GM23338 (cell line): ENCODE measurements at regions not wholly inside any gene's neighbourhood (a gene's known extent, or its start where the extent isn't known, plus 50 kb on each side); places are given as distances from the start of the nearest gene placed in this dataset.

Source experiments
- ATAC-seq: fragments of 200-7000 bp; cut with Tn5 transposase; 3 replicates; pipeline ENCODE4 v1.9.1; 2020
- DNase-seq: peaks from one replicate; pipeline ENCODE4 v3.0.0-alpha.2; 2015; ENCODE audit warnings: low spot score
- H2AFZ ChIP-seq: fragments of 200-600 bp; sonication (generic); 2 replicates; pipeline ENCODE4 v1.8.0; 2016; ENCODE audit warnings: antibody characterized with exemption, mild to moderate bottlenecking, moderate library complexity
- H3F3A ChIP-seq: fragments of 200-600 bp; sonication (generic); replicated peaks from 2 replicates; pipeline ENCODE4 v1.8.0; 2017; ENCODE audit warnings: antibody characterized with exemption, mixed run types, low read depth
- H3K27ac ChIP-seq: fragments of 200-600 bp; sonication (generic); 2 replicates; pipeline ENCODE4 v1.6.1; 2016; ENCODE audit warnings: low read depth
- H3K27me3 ChIP-seq: fragments of 200-600 bp; sonication (generic); 2 replicates; pipeline ENCODE4 v1.8.0; 2016; ENCODE audit warnings: mild to moderate bottlenecking, mixed run types, moderate library complexity; ENCODE audit not compliant: insufficient read depth
- H3K36me3 ChIP-seq: fragments of 200-600 bp; sonication (generic); 2 replicates; pipeline ENCODE4 v1.8.0; 2016; ENCODE audit warnings: mild to moderate bottlenecking; ENCODE audit not compliant: insufficient read depth
- H3K4me1 ChIP-seq: fragments of 200-600 bp; sonication (generic); 2 replicates; pipeline ENCODE4 v1.8.0; 2016; ENCODE audit warnings: mild to moderate bottlenecking, moderate library complexity; ENCODE audit not compliant: insufficient read depth
- H3K4me2 ChIP-seq: fragments of 200-600 bp; sonication (generic); 2 replicates; pipeline ENCODE4 v1.7.1; 2017; ENCODE audit warnings: mixed run types
- H3K4me3 ChIP-seq: fragments of 200-600 bp; sonication (generic); 2 replicates; pipeline ENCODE4 v1.6.1; 2016; ENCODE audit warnings: mixed run types
- H3K79me2 ChIP-seq: fragments of 200-600 bp; sonication (generic); replicated peaks from 2 replicates; pipeline ENCODE4 v1.8.0; 2017; ENCODE audit warnings: mild to moderate bottlenecking; ENCODE audit not compliant: insufficient read depth
- H3K9me2 ChIP-seq: fragments of 200-600 bp; sonication (generic); 2 replicates; pipeline ENCODE4 v1.8.0; 2017; ENCODE audit not compliant: insufficient read depth
- H4K20me1 ChIP-seq: fragments of 200-600 bp; sonication (generic); replicated peaks from 2 replicates; pipeline ENCODE4 v1.8.0; 2017; ENCODE audit warnings: mild to moderate bottlenecking; ENCODE audit not compliant: insufficient read depth
- H3K27ac Mint-ChIP-seq: 2 replicates; pipeline ENCODE4 v1.8.0; 2020; ENCODE audit warnings: inconsistent platforms, mild to moderate bottlenecking, moderate library complexity, mixed read lengths
- H3K27me3 Mint-ChIP-seq: 3 replicates; pipeline ENCODE4 v1.8.0; 2022; ENCODE audit warnings: low read depth, mild to moderate bottlenecking, moderate library complexity, mixed read lengths, inconsistent platforms; ENCODE audit not compliant: insufficient read depth, poor library complexity
- H3K36me3 Mint-ChIP-seq: 3 replicates; pipeline ENCODE4 v1.8.0; 2021; ENCODE audit warnings: low read depth, mild to moderate bottlenecking, inconsistent platforms, moderate library complexity, mixed read lengths
- H3K4me1 Mint-ChIP-seq: 3 replicates; pipeline ENCODE4 v1.8.0; 2020; ENCODE audit warnings: mild to moderate bottlenecking, inconsistent platforms, mixed read lengths
- H3K4me3 Mint-ChIP-seq: 3 replicates; pipeline ENCODE4 v1.8.0; 2021; ENCODE audit warnings: moderate library complexity, mild to moderate bottlenecking, inconsistent platforms, mixed read lengths
- H3K9me3 Mint-ChIP-seq: 3 replicates; pipeline ENCODE4 v1.8.0; 2020; ENCODE audit warnings: moderate library complexity, mild to moderate bottlenecking, inconsistent platforms, mixed read lengths
- CREB1 ChIP-seq: fragments of 250-450 bp; sonication (Bioruptor Pico); IDR thresholded peaks from 2 replicates; pipeline ENCODE4 v1.5.0; 2020; ENCODE audit warnings: low read depth, mild to moderate bottlenecking, moderate library complexity
- ETS1 ChIP-seq: IDR thresholded peaks from 2 replicates; pipeline ENCODE4 v1.6.1; 2016; ENCODE audit warnings: antibody characterized with exemption
- EZH2 ChIP-seq: fragments of 200-600 bp; sonication (generic); IDR thresholded peaks from one replicate; pipeline ENCODE4 v1.8.0; 2017; ENCODE audit warnings: antibody characterized with exemption, mild to moderate bottlenecking, low read depth; ENCODE audit not compliant: unreplicated experiment
- EZH2phosphoT487 ChIP-seq: fragments of 200-600 bp; sonication (generic); IDR thresholded peaks from one replicate; pipeline ENCODE4 v1.8.1; 2018; ENCODE audit warnings: antibody characterized with exemption; ENCODE audit not compliant: unreplicated experiment
- JUNB ChIP-seq: IDR thresholded peaks from one replicate; pipeline ENCODE4 v1.6.1; 2016; ENCODE audit warnings: antibody characterized with exemption; ENCODE audit not compliant: unreplicated experiment
- NANOG ChIP-seq: IDR thresholded peaks from 2 replicates; pipeline ENCODE4 v1.6.1; 2016; ENCODE audit warnings: antibody characterized with exemption, borderline replicate concordance
- POLR2AphosphoS5 ChIP-seq: IDR thresholded peaks from 2 replicates; pipeline ENCODE4 v1.6.1; 2016; ENCODE audit warnings: antibody characterized with exemption, low read depth
- STAT1 ChIP-seq: IDR thresholded peaks from one replicate; pipeline ENCODE4 v1.6.1; 2016; ENCODE audit warnings: antibody characterized with exemption; ENCODE audit not compliant: unreplicated experiment
- ZNF114 ChIP-seq: fragments of 250-450 bp; sonication (Bioruptor Pico); IDR thresholded peaks from 2 replicates; pipeline ENCODE4 v1.5.0; 2020; ENCODE audit warnings: mild to moderate bottlenecking, moderate library complexity
- ZNF331 ChIP-seq: fragments of 250-450 bp; sonication (Bioruptor Pico); IDR thresholded peaks from 2 replicates; pipeline ENCODE4 v1.5.0; 2020; ENCODE audit warnings: low read depth, mild to moderate bottlenecking, moderate library complexity
- TF ChIP-seq, protein P1 (sequence below): IDR thresholded peaks from one replicate; pipeline ENCODE4 v1.6.1; 2018; ENCODE audit warnings: antibody characterized with exemption; ENCODE audit not compliant: unreplicated experiment
- TF ChIP-seq, protein P2 (sequence below), 2 experiments: fragments of 200-600 bp in 1 of 2; sonication (generic) in 1 of 2; conservative IDR thresholded peaks; 2 replicates each; pipeline versions ENCODE4 v1.5.1 to v1.6.1; 2016 to 2017; ENCODE audit warnings: antibody characterized with exemption in 2 of 2, low read depth in 2 of 2, mild to moderate bottlenecking in 2 of 2, moderate library complexity in 1 of 2
- TF ChIP-seq, protein P3 (sequence below): fragments of 250-450 bp; sonication (Bioruptor Pico); IDR thresholded peaks from 2 replicates; pipeline ENCODE4 v1.5.0; 2020; ENCODE audit warnings: mild to moderate bottlenecking, moderate library complexity

GRCh38 chr2:194314042-194314441 lies 1343.0 kb upstream of the SLC39A10 start:
- H3F3A ChIP-seq, result no peaks in the 10 kb centered on the region
- TF ChIP-seq NANOG (no peak), EZH2 (no peak), CREB1 (CRISPR knock-in tag) (no peak), JUNB (no peak), STAT1 (no peak), ETS1 (no peak), POLR2AphosphoS5 (no peak), ZNF331 (CRISPR knock-in tag) (no peak), ZNF114 (no peak), EZH2phosphoT487 (no peak)
- TF ChIP-seq, protein P1, sequence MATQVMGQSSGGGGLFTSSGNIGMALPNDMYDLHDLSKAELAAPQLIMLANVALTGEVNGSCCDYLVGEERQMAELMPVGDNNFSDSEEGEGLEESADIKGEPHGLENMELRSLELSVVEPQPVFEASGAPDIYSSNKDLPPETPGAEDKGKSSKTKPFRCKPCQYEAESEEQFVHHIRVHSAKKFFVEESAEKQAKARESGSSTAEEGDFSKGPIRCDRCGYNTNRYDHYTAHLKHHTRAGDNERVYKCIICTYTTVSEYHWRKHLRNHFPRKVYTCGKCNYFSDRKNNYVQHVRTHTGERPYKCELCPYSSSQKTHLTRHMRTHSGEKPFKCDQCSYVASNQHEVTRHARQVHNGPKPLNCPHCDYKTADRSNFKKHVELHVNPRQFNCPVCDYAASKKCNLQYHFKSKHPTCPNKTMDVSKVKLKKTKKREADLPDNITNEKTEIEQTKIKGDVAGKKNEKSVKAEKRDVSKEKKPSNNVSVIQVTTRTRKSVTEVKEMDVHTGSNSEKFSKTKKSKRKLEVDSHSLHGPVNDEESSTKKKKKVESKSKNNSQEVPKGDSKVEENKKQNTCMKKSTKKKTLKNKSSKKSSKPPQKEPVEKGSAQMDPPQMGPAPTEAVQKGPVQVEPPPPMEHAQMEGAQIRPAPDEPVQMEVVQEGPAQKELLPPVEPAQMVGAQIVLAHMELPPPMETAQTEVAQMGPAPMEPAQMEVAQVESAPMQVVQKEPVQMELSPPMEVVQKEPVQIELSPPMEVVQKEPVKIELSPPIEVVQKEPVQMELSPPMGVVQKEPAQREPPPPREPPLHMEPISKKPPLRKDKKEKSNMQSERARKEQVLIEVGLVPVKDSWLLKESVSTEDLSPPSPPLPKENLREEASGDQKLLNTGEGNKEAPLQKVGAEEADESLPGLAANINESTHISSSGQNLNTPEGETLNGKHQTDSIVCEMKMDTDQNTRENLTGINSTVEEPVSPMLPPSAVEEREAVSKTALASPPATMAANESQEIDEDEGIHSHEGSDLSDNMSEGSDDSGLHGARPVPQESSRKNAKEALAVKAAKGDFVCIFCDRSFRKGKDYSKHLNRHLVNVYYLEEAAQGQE, result no peak
- TF ChIP-seq, protein P2, sequence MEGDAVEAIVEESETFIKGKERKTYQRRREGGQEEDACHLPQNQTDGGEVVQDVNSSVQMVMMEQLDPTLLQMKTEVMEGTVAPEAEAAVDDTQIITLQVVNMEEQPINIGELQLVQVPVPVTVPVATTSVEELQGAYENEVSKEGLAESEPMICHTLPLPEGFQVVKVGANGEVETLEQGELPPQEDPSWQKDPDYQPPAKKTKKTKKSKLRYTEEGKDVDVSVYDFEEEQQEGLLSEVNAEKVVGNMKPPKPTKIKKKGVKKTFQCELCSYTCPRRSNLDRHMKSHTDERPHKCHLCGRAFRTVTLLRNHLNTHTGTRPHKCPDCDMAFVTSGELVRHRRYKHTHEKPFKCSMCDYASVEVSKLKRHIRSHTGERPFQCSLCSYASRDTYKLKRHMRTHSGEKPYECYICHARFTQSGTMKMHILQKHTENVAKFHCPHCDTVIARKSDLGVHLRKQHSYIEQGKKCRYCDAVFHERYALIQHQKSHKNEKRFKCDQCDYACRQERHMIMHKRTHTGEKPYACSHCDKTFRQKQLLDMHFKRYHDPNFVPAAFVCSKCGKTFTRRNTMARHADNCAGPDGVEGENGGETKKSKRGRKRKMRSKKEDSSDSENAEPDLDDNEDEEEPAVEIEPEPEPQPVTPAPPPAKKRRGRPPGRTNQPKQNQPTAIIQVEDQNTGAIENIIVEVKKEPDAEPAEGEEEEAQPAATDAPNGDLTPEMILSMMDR (conservative IDR thresholded peaks at IDR 0.05; ENCODE audit: low read depth in 2 of 2), result no peak
- TF ChIP-seq, protein P3, sequence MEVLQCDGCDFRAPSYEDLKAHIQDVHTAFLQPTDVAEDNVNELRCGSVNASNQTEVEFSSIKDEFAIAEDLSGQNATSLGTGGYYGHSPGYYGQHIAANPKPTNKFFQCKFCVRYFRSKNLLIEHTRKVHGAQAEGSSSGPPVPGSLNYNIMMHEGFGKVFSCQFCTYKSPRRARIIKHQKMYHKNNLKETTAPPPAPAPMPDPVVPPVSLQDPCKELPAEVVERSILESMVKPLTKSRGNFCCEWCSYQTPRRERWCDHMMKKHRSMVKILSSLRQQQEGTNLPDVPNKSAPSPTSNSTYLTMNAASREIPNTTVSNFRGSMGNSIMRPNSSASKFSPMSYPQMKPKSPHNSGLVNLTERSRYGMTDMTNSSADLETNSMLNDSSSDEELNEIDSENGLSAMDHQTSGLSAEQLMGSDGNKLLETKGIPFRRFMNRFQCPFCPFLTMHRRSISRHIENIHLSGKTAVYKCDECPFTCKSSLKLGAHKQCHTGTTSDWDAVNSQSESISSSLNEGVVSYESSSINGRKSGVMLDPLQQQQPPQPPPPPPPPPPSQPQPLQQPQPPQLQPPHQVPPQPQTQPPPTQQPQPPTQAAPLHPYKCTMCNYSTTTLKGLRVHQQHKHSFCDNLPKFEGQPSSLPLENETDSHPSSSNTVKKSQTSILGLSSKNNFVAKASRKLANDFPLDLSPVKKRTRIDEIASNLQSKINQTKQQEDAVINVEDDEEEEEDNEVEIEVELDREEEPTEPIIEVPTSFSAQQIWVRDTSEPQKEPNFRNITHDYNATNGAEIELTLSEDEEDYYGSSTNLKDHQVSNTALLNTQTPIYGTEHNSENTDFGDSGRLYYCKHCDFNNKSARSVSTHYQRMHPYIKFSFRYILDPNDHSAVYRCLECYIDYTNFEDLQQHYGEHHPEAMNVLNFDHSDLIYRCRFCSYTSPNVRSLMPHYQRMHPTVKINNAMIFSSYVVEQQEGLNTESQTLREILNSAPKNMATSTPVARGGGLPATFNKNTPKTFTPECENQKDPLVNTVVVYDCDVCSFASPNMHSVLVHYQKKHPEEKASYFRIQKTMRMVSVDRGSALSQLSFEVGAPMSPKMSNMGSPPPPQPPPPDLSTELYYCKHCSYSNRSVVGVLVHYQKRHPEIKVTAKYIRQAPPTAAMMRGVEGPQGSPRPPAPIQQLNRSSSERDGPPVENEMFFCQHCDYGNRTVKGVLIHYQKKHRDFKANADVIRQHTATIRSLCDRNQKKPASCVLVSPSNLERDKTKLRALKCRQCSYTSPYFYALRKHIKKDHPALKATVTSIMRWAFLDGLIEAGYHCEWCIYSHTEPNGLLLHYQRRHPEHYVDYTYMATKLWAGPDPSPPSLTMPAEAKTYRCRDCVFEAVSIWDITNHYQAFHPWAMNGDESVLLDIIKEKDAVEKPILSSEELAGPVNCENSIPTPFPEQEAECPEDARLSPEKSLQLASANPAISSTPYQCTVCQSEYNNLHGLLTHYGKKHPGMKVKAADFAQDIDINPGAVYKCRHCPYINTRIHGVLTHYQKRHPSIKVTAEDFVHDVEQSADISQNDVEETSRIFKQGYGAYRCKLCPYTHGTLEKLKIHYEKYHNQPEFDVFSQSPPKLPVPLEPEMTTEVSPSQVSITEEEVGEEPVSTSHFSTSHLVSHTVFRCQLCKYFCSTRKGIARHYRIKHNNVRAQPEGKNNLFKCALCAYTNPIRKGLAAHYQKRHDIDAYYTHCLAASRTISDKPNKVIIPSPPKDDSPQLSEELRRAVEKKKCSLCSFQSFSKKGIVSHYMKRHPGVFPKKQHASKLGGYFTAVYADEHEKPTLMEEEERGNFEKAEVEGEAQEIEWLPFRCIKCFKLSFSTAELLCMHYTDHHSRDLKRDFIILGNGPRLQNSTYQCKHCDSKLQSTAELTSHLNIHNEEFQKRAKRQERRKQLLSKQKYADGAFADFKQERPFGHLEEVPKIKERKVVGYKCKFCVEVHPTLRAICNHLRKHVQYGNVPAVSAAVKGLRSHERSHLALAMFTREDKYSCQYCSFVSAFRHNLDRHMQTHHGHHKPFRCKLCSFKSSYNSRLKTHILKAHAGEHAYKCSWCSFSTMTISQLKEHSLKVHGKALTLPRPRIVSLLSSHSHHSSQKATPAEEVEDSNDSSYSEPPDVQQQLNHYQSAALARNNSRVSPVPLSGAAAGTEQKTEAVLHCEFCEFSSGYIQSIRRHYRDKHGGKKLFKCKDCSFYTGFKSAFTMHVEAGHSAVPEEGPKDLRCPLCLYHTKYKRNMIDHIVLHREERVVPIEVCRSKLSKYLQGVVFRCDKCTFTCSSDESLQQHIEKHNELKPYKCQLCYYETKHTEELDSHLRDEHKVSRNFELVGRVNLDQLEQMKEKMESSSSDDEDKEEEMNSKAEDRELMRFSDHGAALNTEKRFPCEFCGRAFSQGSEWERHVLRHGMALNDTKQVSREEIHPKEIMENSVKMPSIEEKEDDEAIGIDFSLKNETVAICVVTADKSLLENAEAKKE, result no peak
- DNase-seq (no peak), ATAC-seq (no peak)
- H3K27me3 Mint-ChIP-seq, result no peaks in the 10 kb centered on the region
- H3K79me2 ChIP-seq, result no peaks in the 10 kb centered on the region
- H4K20me1 ChIP-seq, result no peaks in the 10 kb centered on the region
- no peak overlapping the region for H3K4me3 ChIP-seq
- no peak overlapping the region for H3K27ac ChIP-seq
- no peaks in the 10 kb centered on the region for H3K27me3 ChIP-seq
- no peaks in the 10 kb centered on the region for H3K36me3 ChIP-seq
- no peaks in the 10 kb centered on the region for H3K4me1 ChIP-seq
- H3K9me2 ChIP-seq, result no peaks in the 10 kb centered on the region
- H3K9me3 Mint-ChIP-seq, result no peaks in the 10 kb centered on the region
- no peak overlapping the region for H3K4me2 ChIP-seq
- no peak overlapping the region for H2AFZ ChIP-seq
- no peak overlapping the region for H3K4me3 Mint-ChIP-seq
- no peak overlapping the region for H3K27ac Mint-ChIP-seq
- no peaks in the 10 kb centered on the region for H3K36me3 Mint-ChIP-seq
- no peaks in the 10 kb centered on the region for H3K4me1 Mint-ChIP-seq
